HPDE6-E6E7 (cell line): ENCODE measurements at regions not wholly inside any gene's neighbourhood (a gene's known extent, or its start where the extent isn't known, plus 50 kb on each side); places are given as distances from the start of the nearest gene placed in this dataset.

Experiments
- DNase-seq: peaks from one replicate; pipeline ENCODE4 v3.0.0; 2011; ENCODE audit warnings: missing footprints; ENCODE audit errors: extremely low spot score

GRCh38 chr4:160831165-160831922, 1332.5 kb downstream of the FSTL5 start:
- DNase-seq, result peak; percentile 14

DNA sequence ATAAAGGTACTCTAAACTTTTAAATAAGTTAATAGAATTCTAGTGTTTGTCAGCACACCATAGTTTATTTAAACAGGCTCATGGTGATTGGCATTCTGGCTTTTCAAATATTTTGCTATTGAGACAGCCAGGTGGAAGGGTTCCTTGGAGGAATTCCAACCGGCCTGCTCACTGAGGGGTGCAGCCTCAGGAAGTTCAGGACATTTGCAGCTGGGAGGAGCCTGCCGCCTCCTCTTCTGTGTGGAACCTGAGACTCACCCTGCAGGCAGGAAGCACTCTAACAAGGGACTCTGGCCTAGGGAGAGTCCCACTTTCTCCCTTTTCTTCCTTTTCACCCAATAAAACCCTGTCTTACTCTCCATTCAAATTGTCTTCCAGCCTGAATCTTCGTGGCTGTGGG, 1328.0 kb downstream of the FSTL5 start:
- peak; percentile 35 for DNase-seq

DNA sequence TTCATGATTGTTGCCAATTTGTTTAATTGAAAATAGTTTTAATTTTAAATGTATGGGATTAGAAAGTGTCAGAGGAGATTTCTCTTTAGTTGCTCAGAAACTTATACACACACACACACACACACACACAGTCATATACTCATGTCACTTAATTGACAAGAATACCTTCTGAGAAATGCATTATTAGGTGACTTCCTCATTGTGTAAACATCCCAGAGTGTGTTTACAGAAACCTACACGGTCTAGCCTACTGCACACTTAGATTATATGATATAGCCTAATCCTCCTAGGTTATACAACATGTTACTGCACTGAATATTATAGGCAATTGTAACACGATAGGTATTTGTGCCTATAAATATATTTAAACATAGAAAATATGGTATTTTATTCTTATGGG, 1327.4 kb downstream of the FSTL5 start:
- no peak for DNase-seq

GRCh38 chr4:160846121-160846520, 1317.7 kb downstream of the FSTL5 start:
- no peak for DNase-seq

- no peak for DNase-seq
These were observed 1316.6 kb downstream of the FSTL5 start for GRCh38 chr4:160847228-160847627.

- no peak for DNase-seq
These were observed 1315.3 kb downstream of the FSTL5 start for GRCh38 chr4:160848489-160848888.

DNA sequence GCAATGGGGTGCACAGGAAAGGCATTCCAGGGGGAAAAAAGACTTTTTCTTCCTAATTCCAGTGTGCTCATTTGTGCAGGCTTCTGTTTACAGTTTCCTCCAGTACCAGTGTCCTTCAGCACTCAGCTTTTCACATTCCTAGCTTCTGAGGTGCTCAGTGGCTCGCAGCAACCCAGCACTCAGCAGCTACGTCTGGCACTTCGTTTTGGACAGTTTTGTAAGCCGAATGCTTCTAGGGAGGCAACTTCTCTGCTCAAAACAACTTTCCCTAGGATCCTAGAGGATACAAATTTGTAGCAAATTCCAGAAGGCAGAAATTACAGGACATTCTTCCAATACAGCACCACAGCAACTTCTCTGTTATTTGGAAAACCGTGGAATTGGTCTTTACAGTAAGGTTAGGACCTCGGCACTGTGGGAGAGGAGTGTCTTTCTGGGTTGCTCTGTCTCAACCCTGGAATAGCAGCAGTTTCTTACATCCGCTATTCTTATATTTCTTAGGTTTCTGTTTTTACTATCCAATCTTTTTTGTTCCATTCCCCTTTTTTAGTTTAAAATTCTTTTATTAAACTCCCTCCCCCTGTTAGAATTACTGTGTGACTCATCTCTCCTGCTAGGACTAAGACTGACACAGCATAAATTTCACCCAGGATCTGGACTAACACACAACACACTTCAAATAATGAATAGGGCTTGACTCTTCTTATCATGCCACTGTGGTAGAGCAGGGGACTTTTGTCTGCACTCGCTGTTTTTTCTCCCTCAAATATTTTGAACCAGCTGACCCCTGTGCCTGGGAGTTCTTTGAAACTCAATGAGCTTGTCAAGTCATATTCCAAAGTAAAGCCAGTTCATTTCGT, 1314.7 kb downstream of the FSTL5 start:
- no peak for DNase-seq

DNA sequence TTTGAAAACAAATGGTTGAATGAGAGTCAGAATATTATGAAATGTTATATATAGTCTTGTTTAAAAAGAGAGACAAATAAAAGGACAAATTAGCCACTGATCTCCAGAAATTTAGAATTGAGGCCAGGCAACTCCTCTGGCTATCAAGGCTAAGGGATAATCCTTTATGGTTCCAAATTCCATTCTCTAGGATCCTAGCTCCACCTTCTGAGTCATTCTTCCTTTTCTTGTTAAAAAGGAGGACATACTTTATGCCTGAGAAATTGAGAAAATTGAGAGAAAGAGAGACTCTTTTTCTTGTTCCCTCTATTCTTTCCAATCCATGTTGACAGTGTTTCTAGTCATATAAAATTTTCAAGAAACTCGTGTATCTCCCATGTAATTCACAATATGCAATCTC, 1299.5 kb downstream of the FSTL5 start:
- DNase-seq, result no peak

DNA sequence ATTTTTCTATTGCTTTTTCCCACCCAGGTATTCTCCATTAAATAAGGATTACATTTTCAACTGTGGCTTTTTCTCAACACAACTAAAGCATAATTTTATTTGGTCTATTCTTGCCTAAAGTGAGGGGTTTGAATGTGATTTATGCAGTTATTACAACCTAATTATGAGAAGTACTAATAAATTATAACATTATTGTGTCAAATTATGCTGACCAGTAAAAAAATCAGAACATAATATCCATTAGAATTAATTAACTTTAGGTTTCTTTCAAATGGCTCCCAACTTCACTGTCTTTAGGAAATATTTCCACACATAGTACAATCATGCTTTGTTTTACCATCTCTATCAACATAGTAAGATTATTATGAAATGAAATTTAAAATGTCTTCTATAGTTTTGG, 1293.9 kb downstream of the FSTL5 start:
- no peak for DNase-seq

DNA sequence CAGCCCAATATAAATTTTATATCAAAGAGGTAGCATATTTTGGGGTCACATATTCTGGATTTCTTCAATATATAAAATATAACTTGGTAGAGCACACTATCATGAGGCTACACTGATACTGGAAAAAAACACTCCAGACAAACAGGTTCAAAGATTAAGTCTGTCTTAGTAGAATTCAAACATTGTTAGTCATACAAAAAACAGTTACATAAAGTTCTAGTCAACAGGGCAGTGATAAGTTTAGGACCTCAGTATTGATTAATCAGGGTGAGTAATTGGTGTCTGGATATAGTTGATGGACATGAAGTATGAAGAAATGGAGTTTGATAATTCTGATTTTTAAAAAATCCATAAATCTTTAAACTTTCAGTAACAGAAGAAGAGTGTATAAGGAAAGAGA, 1291.3 kb downstream of the FSTL5 start:
- DNase-seq, result no peak

- no peak for DNase-seq
These were observed 1286.6 kb downstream of the FSTL5 start for GRCh38 chr4:160877087-160877790.

GRCh38 chr4:160880180-160880579, 1283.6 kb downstream of the FSTL5 start:
- no peak for DNase-seq

GRCh38 chr4:160887668-160888067, 1276.1 kb downstream of the FSTL5 start:
- no peak for DNase-seq

DNA sequence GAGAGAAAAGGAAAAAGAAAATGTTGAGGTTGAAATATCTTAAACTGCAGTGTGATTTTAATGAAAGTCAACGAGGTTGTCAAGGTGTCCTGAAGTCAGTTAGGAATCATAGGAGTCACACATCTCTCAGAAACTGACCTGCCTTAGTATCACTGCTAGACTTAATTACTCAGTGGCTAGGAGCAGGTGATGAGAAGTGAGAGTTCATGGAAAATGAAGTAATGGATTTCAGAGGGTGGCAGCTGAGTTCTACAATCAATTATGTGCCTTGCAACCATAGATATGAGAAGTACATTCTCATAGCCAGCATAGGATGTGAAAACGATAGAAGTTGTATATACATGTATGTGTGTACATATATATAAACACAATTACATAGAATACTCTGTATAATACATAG, 1269.7 kb downstream of the FSTL5 start:
- DNase-seq, result no peak

GRCh38 chr4:160894809-160895208, 1269.0 kb downstream of the FSTL5 start:
- DNase-seq, result no peak

DNA sequence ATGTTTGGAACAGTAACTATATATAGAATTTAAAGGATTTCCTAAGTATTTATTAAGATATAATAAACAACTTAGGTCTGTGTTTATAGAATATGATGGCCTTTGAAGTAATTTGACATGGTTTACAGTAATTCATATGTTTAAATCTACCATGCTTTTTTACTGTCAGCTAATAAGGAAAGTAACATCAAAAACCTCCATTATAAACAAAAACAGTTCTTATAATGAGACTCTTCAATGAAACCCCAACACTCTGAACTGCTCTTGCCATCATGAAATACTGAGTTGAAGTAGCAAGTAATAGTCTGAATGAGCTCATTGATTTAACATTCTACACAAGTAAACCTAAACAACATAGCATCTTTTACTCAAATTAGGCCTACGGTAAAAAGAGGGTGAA, 1236.5 kb downstream of the FSTL5 start:
- no peak for DNase-seq

- DNase-seq, result no peak
These were observed 1235.3 kb downstream of the FSTL5 start for GRCh38 chr4:160928482-160928881.

DNA sequence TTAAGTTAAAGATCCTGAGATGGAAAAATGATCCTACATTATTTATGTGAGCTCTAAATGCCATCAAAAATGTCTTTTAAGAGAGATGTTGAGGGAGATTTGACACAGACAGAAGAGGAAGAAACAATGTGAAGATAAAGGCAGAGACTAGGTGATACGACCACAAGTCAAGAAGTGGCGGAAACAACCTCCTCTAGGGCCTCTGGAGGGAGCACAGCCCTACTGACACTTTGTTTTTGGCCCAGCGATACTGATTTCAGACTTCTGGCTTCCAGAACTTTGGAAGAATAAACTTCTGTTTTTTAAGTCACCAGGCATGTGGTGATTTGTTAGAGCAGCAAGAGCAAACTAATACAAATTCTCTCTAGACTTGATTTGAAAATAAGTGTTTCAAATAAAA, 1216.1 kb downstream of the FSTL5 start:
- no peak for DNase-seq

DNA sequence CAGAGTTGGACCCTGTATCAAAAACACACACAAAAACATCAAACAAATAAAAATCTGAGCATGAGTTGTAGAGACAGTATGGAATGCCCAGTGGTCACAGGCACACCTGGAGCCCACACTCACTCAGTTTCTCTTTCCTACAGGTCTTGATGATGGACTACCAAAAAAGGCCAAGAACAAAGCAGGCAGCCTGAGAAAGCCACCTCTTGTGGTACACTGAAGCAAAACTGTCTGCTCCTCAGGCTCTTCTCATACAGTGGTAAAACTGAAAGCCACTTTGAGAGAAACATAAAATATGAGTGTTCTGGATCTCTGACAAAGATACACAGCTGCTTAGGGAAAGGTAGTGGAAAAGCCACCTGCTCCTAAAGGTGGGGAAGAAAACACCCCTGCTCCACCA, 1206.9 kb downstream of the FSTL5 start:
- DNase-seq, result no peak

- no peak for DNase-seq
These were observed 1193.9 kb downstream of the FSTL5 start for GRCh38 chr4:160969925-160970324.

GRCh38 chr4:160980091-160980490, 1183.7 kb downstream of the FSTL5 start:
- no peak for DNase-seq

- DNase-seq, result no peak
These were observed 1182.7 kb downstream of the FSTL5 start for GRCh38 chr4:160981083-160981482.

DNA sequence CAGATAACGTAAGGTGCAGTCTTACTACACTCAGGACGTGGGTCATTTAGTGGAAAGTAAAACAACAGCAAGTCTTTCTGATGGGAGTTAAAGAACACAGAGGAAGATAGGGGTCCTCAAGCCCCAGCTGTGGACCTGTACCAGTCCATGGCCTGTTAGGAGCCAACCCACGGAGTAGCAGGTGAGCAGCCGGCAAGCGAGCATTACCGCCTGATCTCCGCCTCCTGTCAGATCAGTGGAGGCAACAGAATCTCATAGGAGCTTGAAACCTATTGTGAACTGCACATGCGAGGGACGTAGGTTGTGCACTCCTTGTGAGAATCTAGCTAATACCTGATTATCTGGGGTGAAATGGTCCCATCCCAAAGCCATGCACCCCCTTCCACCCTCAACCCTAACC, 1180.8 kb downstream of the FSTL5 start:
- DNase-seq, result no peak
